HEK293 (cell line): ENCODE measurements at regions not wholly inside any gene's neighbourhood (a gene's known extent, or its start where the extent isn't known, plus 50 kb on each side); places are given as distances from the start of the nearest gene placed in this dataset.

Experiments used
- CTCF ChIA-PET: fragments of 350-600 bp; formaldehyde crosslinking; extraction: SDS; loops from one replicate; lab custom pipeline; 2021; ENCODE audit warnings: antibody characterized with exemption; lab: Yijun Ruan, JAX
- POLR2A ChIA-PET: fragments of 300-600 bp; formaldehyde crosslinking; extraction: SDS; loops from one replicate; lab custom pipeline; 2020; ENCODE audit warnings: antibody characterized with exemption, inconsistent platforms; lab: Yijun Ruan, JAX
- H3K27ac ChIP-seq: fragments of 200-500 bp; sonication (Bioruptor generic); 2 replicates; pipeline ENCODE4 v1.5.1; 2014; ENCODE audit warnings: low read depth, low read length, control low read depth, inconsistent platforms; ENCODE audit errors: extremely low read depth
- H3K36me3 ChIP-seq, 2 experiments: fragments of 200-500 bp in 1 of 2; sonication (Bioruptor generic) in 1 of 2; 1 replicate in 1 of 2; 2 replicates in 1 of 2; pipeline ENCODE4 v1.5.1; 2014 to 2017; ENCODE audit warnings: inconsistent platforms in 2 of 2, low read length in 2 of 2; ENCODE audit not compliant: control insufficient read depth in 2 of 2, insufficient read depth in 1 of 2
- H3K4me1 ChIP-seq: fragments of 200-500 bp; sonication (Bioruptor generic); 2 replicates; pipeline ENCODE4 v1.5.1; 2014; ENCODE audit warnings: mild to moderate bottlenecking, low read length, inconsistent platforms; ENCODE audit not compliant: control insufficient read depth, insufficient read depth
- H3K4me3 ChIP-seq: 2 replicates; pipeline ENCODE4 v1.5.1; 2011; ENCODE audit warnings: low read depth, mild to moderate bottlenecking, control low read depth, low read length, moderate library complexity
- H3K9me3 ChIP-seq: fragments of 200-500 bp; sonication (Bioruptor generic); 2 replicates; pipeline ENCODE4 v1.5.1; 2014; ENCODE audit warnings: low read depth, low read length, inconsistent platforms; ENCODE audit not compliant: control insufficient read depth, insufficient read depth
- FEZF1 ChIP-seq: fragments of 450-650 bp; formaldehyde crosslinking; IDR thresholded peaks from 2 replicates; pipeline ENCODE4 v1.5.1; 2016; ENCODE audit warnings: missing biosample characterization, missing genetic modification characterization
- HOXA7 ChIP-seq: sonication (generic); formaldehyde crosslinking; IDR thresholded peaks from 2 replicates; pipeline ENCODE4 v1.8.1; 2022; ENCODE audit warnings: missing genetic modification reagents, borderline replicate concordance
- HOXD13 ChIP-seq: sonication (generic); formaldehyde crosslinking; IDR thresholded peaks from 2 replicates; pipeline ENCODE4 v1.8.0; 2022; ENCODE audit warnings: missing genetic modification reagents, borderline replicate concordance
- KLF9 ChIP-seq: fragments of 450-650 bp; formaldehyde crosslinking; IDR thresholded peaks from 2 replicates; pipeline ENCODE4 v1.5.1; 2016; ENCODE audit warnings: missing biosample characterization, missing genetic modification characterization, low read depth
- SCRT2 ChIP-seq: fragments of 450-650 bp; formaldehyde crosslinking; IDR thresholded peaks from 2 replicates; pipeline ENCODE4 v1.5.1; 2016; ENCODE audit warnings: missing biosample characterization, missing genetic modification characterization
- SP2 ChIP-seq: fragments of 450-650 bp; formaldehyde crosslinking; IDR thresholded peaks from 2 replicates; pipeline ENCODE4 v1.5.1; 2016; ENCODE audit warnings: missing biosample characterization, missing genetic modification characterization
- WT1 ChIP-seq: fragments of 450-650 bp; formaldehyde crosslinking; IDR thresholded peaks from 2 replicates; pipeline ENCODE4 v1.5.1; 2016; ENCODE audit warnings: missing biosample characterization, missing genetic modification characterization
- ZBTB21 ChIP-seq: fragments of 450-650 bp; formaldehyde crosslinking; IDR thresholded peaks from 2 replicates; pipeline ENCODE4 v1.5.1; 2017; ENCODE audit warnings: missing biosample characterization, missing genetic modification characterization
- ZBTB48 ChIP-seq: fragments of 450-650 bp; formaldehyde crosslinking; IDR thresholded peaks from 2 replicates; pipeline ENCODE4 v1.5.1; 2016; ENCODE audit warnings: missing biosample characterization, missing genetic modification characterization
- ZBTB6 ChIP-seq: fragments of 450-650 bp; formaldehyde crosslinking; IDR thresholded peaks from 2 replicates; pipeline ENCODE4 v1.5.1; 2017; ENCODE audit warnings: missing biosample characterization, missing genetic modification characterization
- ZFP41 ChIP-seq: fragments of 450-650 bp; formaldehyde crosslinking; IDR thresholded peaks from 2 replicates; pipeline ENCODE4 v1.5.1; 2016; ENCODE audit warnings: missing biosample characterization, missing genetic modification characterization, borderline replicate concordance
- ZNF112 ChIP-seq: fragments of 450-650 bp; formaldehyde crosslinking; IDR thresholded peaks from 2 replicates; pipeline ENCODE4 v1.5.0; 2017; ENCODE audit warnings: missing biosample characterization, missing genetic modification characterization
- ZNF16 ChIP-seq: fragments of 450-650 bp; formaldehyde crosslinking; IDR thresholded peaks from 2 replicates; pipeline ENCODE4 v1.5.1; 2016; ENCODE audit warnings: low read depth, missing biosample characterization, missing genetic modification characterization
- ZNF169 ChIP-seq: fragments of 450-650 bp; formaldehyde crosslinking; IDR thresholded peaks from 2 replicates; pipeline ENCODE4 v1.5.1; 2016; ENCODE audit warnings: missing biosample characterization, missing genetic modification characterization
- ZNF23 ChIP-seq: fragments of 450-650 bp; formaldehyde crosslinking; IDR thresholded peaks from 2 replicates; pipeline ENCODE4 v1.5.1; 2016; ENCODE audit warnings: missing biosample characterization, missing genetic modification characterization, borderline replicate concordance
- ZNF24 ChIP-seq: fragments of 450-650 bp; formaldehyde crosslinking; IDR thresholded peaks from 2 replicates; pipeline ENCODE4 v1.5.1; 2016; ENCODE audit warnings: missing biosample characterization, missing genetic modification characterization
- ZNF274 ChIP-seq, 2 experiments: fragments of 200-500 bp in 1 of 2; fragments of 450-650 bp in 1 of 2; sonication (Bioruptor generic) in 1 of 2; formaldehyde crosslinking in 1 of 2; IDR thresholded peaks; 2 replicates each; pipeline versions ENCODE4 v1.5.1 to v1.6.1; 2014 to 2016; ENCODE audit warnings: borderline replicate concordance in 1 of 2, inconsistent platforms in 1 of 2, low read length in 1 of 2, missing biosample characterization in 1 of 2, missing genetic modification characterization in 1 of 2
- ZNF341 ChIP-seq: fragments of 450-650 bp; formaldehyde crosslinking; IDR thresholded peaks from 2 replicates; pipeline ENCODE4; 2016; ENCODE audit warnings: low read depth, missing biosample characterization, missing genetic modification characterization
- ZNF37A ChIP-seq: fragments of 450-650 bp; IDR thresholded peaks from 2 replicates; pipeline ENCODE4 v1.5.1; 2018; ENCODE audit warnings: missing biosample characterization, missing genetic modification characterization
- ZNF398 ChIP-seq: fragments of 450-650 bp; formaldehyde crosslinking; IDR thresholded peaks from 2 replicates; pipeline ENCODE4 v1.5.1; 2017; ENCODE audit warnings: missing biosample characterization, missing genetic modification characterization
- ZNF423 ChIP-seq: fragments of 450-650 bp; formaldehyde crosslinking; IDR thresholded peaks from 2 replicates; pipeline ENCODE4 v1.5.1; 2016; ENCODE audit warnings: missing biosample characterization, missing genetic modification characterization
- ZNF426 ChIP-seq: fragments of 450-650 bp; formaldehyde crosslinking; IDR thresholded peaks from 2 replicates; pipeline ENCODE4 v1.5.1; 2017; ENCODE audit warnings: missing biosample characterization, missing genetic modification characterization, mild to moderate bottlenecking, inconsistent platforms, moderate library complexity
- ZNF585B ChIP-seq: fragments of 450-650 bp; formaldehyde crosslinking; IDR thresholded peaks from 2 replicates; pipeline ENCODE4 v1.5.1; 2016; ENCODE audit warnings: missing biosample characterization, missing genetic modification characterization
- ZNF660 ChIP-seq: fragments of 450-650 bp; IDR thresholded peaks from 2 replicates; pipeline ENCODE4 v1.5.1; 2018; ENCODE audit warnings: missing biosample characterization, mild to moderate bottlenecking, missing genetic modification characterization
- ZNF707 ChIP-seq: fragments of 450-650 bp; formaldehyde crosslinking; IDR thresholded peaks from 2 replicates; pipeline ENCODE4 v1.5.1; 2016; ENCODE audit warnings: missing biosample characterization, missing genetic modification characterization
- ZNF785 ChIP-seq: fragments of 450-650 bp; formaldehyde crosslinking; IDR thresholded peaks from 2 replicates; pipeline ENCODE4 v1.5.1; 2016; ENCODE audit warnings: missing biosample characterization, missing genetic modification characterization
- ZSCAN16 ChIP-seq: fragments of 450-650 bp; formaldehyde crosslinking; IDR thresholded peaks from 2 replicates; pipeline ENCODE4 v1.5.1; 2016; ENCODE audit warnings: missing biosample characterization, missing genetic modification characterization

GRCh38 chr4:126273746-126274145 is 959.0 kb downstream of the FAT4 start:
- POLR2A ChIA-PET = no interaction called here
- no peaks in the 10 kb centered on the region for H3K36me3 ChIP-seq
- no peaks in the 10 kb centered on the region for H3K9me3 ChIP-seq
- CTCF ChIA-PET = interaction anchor here (0.6 kb wide), 1 partner anchor 19 kb away, joined by 5 read pairs; no protein-coding TSS in a partner anchor
- no peaks in the 10 kb centered on the region for H3K4me1 ChIP-seq
- TF ChIP-seq ZNF785 (tag by site-specific recombination) = no peak
- TF ChIP-seq HOXD13 (CRISPR knock-in tag) = no peak
- H3K27ac ChIP-seq = no peak overlapping the region
- no peak overlapping the region for H3K4me3 ChIP-seq

GRCh38 chr4:126291886-126292285 is 977.1 kb downstream of the FAT4 start:
- TF ChIP-seq ZFP41 (tag by site-specific recombination) = no peak
- TF ChIP-seq, all 188 proteins: peak for 0
- Histone ChIP-seq H3K27ac (no peak overlapping the region), H3K4me3 (no peak overlapping the region), H3K9me3 (no peaks in the 10 kb centered on the region), H3K4me1 (no peaks in the 10 kb centered on the region), H3K36me3 (no peaks in the 10 kb centered on the region)
- CTCF ChIA-PET = no interaction called here
- POLR2A ChIA-PET = no interaction called here

- Histone ChIP-seq H3K27ac (no peak overlapping the region), H3K4me1 (no peaks in the 10 kb centered on the region), H3K4me3 (no peak overlapping the region), H3K36me3 (no peaks in the 10 kb centered on the region), H3K9me3 (no peaks in the 10 kb centered on the region)
- ChIA-PET POLR2A (no interaction called here), CTCF (no interaction called here)
- TF ChIP-seq ZBTB21 (tag by site-specific recombination) = no peak
- no peak for TF ChIP-seq ZNF707 (tag by site-specific recombination)
- TF ChIP-seq ZNF585B = no peak
- TF ChIP-seq ZNF274 (IDR thresholded peaks at IDR 0.05; ENCODE audit: low read length) = no peak
- TF ChIP-seq ZNF274 (tag by site-specific recombination; IDR thresholded peaks at IDR 0.05; ENCODE audit: borderline replicate concordance) = no peak
- no peak for TF ChIP-seq ZNF112 (tag by site-specific recombination)
- TF ChIP-seq ZNF24 = no peak
- TF ChIP-seq ZSCAN16 (tag by site-specific recombination) = no peak
- TF ChIP-seq KLF9 = no peak
- no peak for TF ChIP-seq WT1 (tag by site-specific recombination)
- no peak for TF ChIP-seq ZNF423 (tag by site-specific recombination)
- TF ChIP-seq ZNF16 (tag by site-specific recombination) = no peak
- TF ChIP-seq ZNF37A = no peak
- no peak for TF ChIP-seq SP2 (tag by site-specific recombination)
- no peak for TF ChIP-seq ZNF169 (tag by site-specific recombination)
- no peak for TF ChIP-seq ZNF341 (tag by site-specific recombination)
- no peak for TF ChIP-seq SCRT2
- no peak for TF ChIP-seq ZNF23
Measured at GRCh38 chr4:126298271-126298670, 983.5 kb downstream of the FAT4 start.

GRCh38 chr4:126306152-126306869 is 991.6 kb downstream of the FAT4 start:
- Histone ChIP-seq H3K36me3 (no peaks in the 10 kb centered on the region), H3K4me3 (no peak overlapping the region), H3K27ac (no peak overlapping the region), H3K9me3 (no peaks in the 10 kb centered on the region), H3K4me1 (no peaks in the 10 kb centered on the region)
- CTCF ChIA-PET = interaction anchor here (0.6 kb wide), 1 partner anchor 82 kb away, joined by 5 read pairs; no protein-coding TSS in a partner anchor
- POLR2A ChIA-PET = no interaction called here
- TF ChIP-seq ZBTB6 (tag by site-specific recombination) (no peak), ZNF426 (tag by site-specific recombination) (no peak), ZNF398 (no peak), HOXA7 (CRISPR knock-in tag) (no peak), ZNF660 (tag by site-specific recombination) (no peak), ZSCAN16 (tag by site-specific recombination) (no peak), ZBTB48 (tag by site-specific recombination) (no peak), FEZF1 (tag by site-specific recombination) (no peak)
